ENCODE measurements at regions not wholly inside any gene's neighbourhood (a gene's known extent, or its start where the extent isn't known, plus 50 kb on each side); places are given as distances from the start of the nearest gene placed in this dataset.

- no peak for TF ChIP-seq POLR2A (IDR thresholded peaks at IDR 0.05)
- no peak for TF ChIP-seq CTCF (IDR thresholded peaks at IDR 0.05)
- no peak for TF ChIP-seq EP300 (IDR thresholded peaks at IDR 0.05)
Observed at GRCh38 chr4:155597281-155597680, 69.4 kb upstream of the GUCY1A1 start.

Data from gastroesophageal sphincter (tissue), 3 donors.